Mucosa of descending colon (tissue), 3 donors: ENCODE measurements at regions not wholly inside any gene's neighbourhood (a gene's known extent, or its start where the extent isn't known, plus 50 kb on each side); places are given as distances from the start of the nearest gene placed in this dataset. TPM values are rescaled to one million over a fixed set of nuclear protein-coding genes. Genes with fewer than 3 reads are reported as not detected.
"Not testable (repeated sequence)": the region's sequence is repeated elsewhere in the genome, so short reads cannot be mapped to it uniquely, and the experiment has no call there.

Experiments used
- ATAC-seq: fragments of 200-7000 bp; cut with Tn5 transposase; one replicate; pipeline ENCODE4 v1.9.1; 2020; ENCODE audit warnings: mild to moderate bottlenecking, moderate library complexity
- DNase-seq, 3 donors: peaks; one replicate each; pipeline ENCODE4 v3.0.0-alpha.2; 2020
- H3K36me3 ChIP-seq: fragments of 200-600 bp; one replicate; pipeline ENCODE4 v1.8.0; 2021; ENCODE audit warnings: low read depth, mild to moderate bottlenecking
- H3K4me1 ChIP-seq: fragments of 200-600 bp; one replicate; pipeline ENCODE4 v1.8.0; 2021; ENCODE audit warnings: low read depth, mild to moderate bottlenecking
- H3K4me3 ChIP-seq: fragments of 200-600 bp; one replicate; pipeline ENCODE4 v1.8.0; 2021; ENCODE audit warnings: mild to moderate bottlenecking
- H3K9me3 ChIP-seq: fragments of 200-600 bp; one replicate; pipeline ENCODE4 v1.8.0; 2021; ENCODE audit warnings: mild to moderate bottlenecking
- intact Hi-C, 2 donors: fragments of 100-400 bp; cut with DNase I in 1 of 2; cut with micrococcal nuclease in 1 of 2; formaldehyde crosslinking; loops; one replicate each; pipeline versions ENCODE4 v1.11.0 to v1.11.1; 2022; cut with DNase I, micrococcal nuclease
- microRNA-seq: library from miRNA; unstranded; fragments of <30 nt; microRNA quantifications from one replicate; pipeline ENCODE4, GENCODE V29; 2019
- donor health status: DM: no; HTN: no; CAD: no; lungs with moderate emphysema.
- donor health status: DM: no; HTN: no; CAD: no.
- donor health status: DM: no; HTN: yes; CAD: no.

- H3K4me3 ChIP-seq, ATAC-seq: not testable (repeated sequence)
Measured at GRCh38 chr7:56910973-56911372, 221.3 kb downstream of the ZNF479 start.

GRCh38 chr7:56889454-56889853 is 242.8 kb downstream of the ZNF479 start:
- H3K4me3 ChIP-seq, H3K9me3 ChIP-seq, intact Hi-C loops, H3K4me1 ChIP-seq, H3K36me3 ChIP-seq, DNase-seq, ATAC-seq: not testable (repeated sequence)

More at GRCh38 chr7:56910973-56911372, 221.3 kb downstream of the ZNF479 start:
- intact Hi-C loops, H3K9me3 ChIP-seq, DNase-seq, H3K4me1 ChIP-seq, H3K36me3 ChIP-seq: not testable (repeated sequence)

DNA sequence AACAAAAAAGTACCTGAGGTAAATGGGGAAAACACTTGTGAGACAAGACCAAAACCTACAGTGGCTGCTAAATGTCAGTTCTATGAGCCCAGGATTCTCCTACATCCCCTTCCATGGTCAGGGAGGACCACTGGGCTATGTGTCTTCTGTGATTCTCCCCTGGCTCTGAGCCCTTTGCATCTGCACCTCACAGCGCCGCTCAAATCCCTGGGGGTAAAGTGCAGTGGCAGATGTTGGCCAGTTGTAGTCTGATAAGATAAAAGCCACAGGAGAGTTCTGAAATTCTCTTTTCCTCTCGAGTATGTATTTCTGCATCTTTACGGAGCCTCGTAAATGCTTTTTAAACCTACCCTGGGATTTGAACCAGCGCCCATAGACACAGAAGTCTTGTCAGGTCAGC is 247.1 kb downstream of the ZNF479 start:
- DNase-seq, ATAC-seq, H3K4me1 ChIP-seq, H3K36me3 ChIP-seq, intact Hi-C loops, H3K4me3 ChIP-seq, H3K9me3 ChIP-seq: not testable (repeated sequence)

GRCh38 chr7:56882318-56882717 is 249.9 kb downstream of the ZNF479 start:
- H3K4me3 ChIP-seq, intact Hi-C loops, H3K9me3 ChIP-seq, H3K36me3 ChIP-seq, DNase-seq, H3K4me1 ChIP-seq, ATAC-seq: not testable (repeated sequence)

Small RNA genes lying in the stretch of these regions (microRNA-seq; reads per million reads assigned to microRNA genes)
- gene MIR4283-1 = not detected
